Testis (tissue), 2 donors: ENCODE measurements at regions not wholly inside any gene's neighbourhood (a gene's known extent, or its start where the extent isn't known, plus 50 kb on each side); places are given as distances from the start of the nearest gene placed in this dataset.

ENCODE experiments used
- POLR2A ChIP-seq: fragments of 450-650 bp; IDR thresholded peaks from one replicate; pipeline ENCODE4 v1.6.1; 2017; ENCODE audit warnings: antibody characterized with exemption, mild to moderate bottlenecking, moderate library complexity
- TF ChIP-seq, protein P1 (sequence below), 3 experiments: fragments of 450-650 bp in 2 of 3; fragments of 200-600 bp in 1 of 3; sonication (generic) in 1 of 3; IDR thresholded peaks; one replicate each; pipeline ENCODE4 v1.5.1; 2016 to 2019; ENCODE audit warnings: antibody characterized with exemption in 3 of 3, mild to moderate bottlenecking in 2 of 3, moderate library complexity in 1 of 3

DNA sequence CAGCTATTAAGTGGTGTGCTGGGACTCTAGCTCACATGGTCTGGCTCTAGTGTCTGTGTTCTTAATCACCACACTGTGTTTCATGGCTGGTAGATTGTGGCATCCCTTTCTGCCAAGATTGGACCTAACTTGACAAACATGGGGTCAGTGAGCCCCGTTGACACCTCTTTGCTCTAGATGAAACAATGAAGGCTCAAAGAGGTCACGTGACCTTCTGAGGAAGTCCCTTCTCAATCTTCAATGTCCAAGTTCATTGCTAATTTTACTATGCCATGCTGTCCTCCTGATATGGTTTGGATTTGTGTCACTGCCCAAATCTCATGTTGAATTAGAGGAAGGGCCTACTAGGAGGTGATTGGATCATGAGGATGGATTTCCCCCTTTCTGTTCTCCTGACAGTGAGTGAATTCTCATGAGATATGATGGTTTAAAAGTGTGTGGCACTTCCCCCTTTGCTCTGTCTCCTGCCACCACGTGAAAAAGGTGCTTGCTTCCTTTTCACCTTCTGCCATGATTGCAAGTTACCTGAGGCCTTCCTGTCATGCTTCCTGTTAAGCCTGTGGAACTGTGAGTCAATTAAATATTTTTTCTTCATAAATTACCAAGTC is 177.8 kb upstream of the MYLIP start:
- TF ChIP-seq, protein P1, sequence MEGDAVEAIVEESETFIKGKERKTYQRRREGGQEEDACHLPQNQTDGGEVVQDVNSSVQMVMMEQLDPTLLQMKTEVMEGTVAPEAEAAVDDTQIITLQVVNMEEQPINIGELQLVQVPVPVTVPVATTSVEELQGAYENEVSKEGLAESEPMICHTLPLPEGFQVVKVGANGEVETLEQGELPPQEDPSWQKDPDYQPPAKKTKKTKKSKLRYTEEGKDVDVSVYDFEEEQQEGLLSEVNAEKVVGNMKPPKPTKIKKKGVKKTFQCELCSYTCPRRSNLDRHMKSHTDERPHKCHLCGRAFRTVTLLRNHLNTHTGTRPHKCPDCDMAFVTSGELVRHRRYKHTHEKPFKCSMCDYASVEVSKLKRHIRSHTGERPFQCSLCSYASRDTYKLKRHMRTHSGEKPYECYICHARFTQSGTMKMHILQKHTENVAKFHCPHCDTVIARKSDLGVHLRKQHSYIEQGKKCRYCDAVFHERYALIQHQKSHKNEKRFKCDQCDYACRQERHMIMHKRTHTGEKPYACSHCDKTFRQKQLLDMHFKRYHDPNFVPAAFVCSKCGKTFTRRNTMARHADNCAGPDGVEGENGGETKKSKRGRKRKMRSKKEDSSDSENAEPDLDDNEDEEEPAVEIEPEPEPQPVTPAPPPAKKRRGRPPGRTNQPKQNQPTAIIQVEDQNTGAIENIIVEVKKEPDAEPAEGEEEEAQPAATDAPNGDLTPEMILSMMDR (IDR thresholded peaks at IDR 0.05) = no peak
- TF ChIP-seq POLR2A = no peak
